Endothelial cell of umbilical vein (primary cell): ENCODE measurements at regions not wholly inside any gene's neighbourhood (a gene's known extent, or its start where the extent isn't known, plus 50 kb on each side); places are given as distances from the start of the nearest gene placed in this dataset.

Source experiments
- BruUV-seq: library from RNA; stranded (reverse); fragments of 400-500 nt; replicated peaks from 2 replicates; lab custom pipeline; 2021; lab: Mats Ljungman, UMichigan
- CTCF ChIA-PET: fragments of 300-600, 350-600 bp; sonication (Branson Sonifier 250); formaldehyde crosslinking; loops from one replicate; lab custom pipeline; 2021; ENCODE audit warnings: antibody characterized with exemption, inconsistent platforms; lab: Charles Lee
- POLR2A ChIA-PET: fragments of 300-600, 350-600 bp; sonication (Branson Sonifier 250); formaldehyde crosslinking; loops from one replicate; lab custom pipeline; 2021; ENCODE audit warnings: antibody characterized with exemption, inconsistent platforms; lab: Charles Lee
- DNase-seq: peaks from one replicate; pipeline ENCODE4 v3.0.0-alpha.2; 2011; ENCODE audit warnings: low read depth, low spot score
- FAIRE-seq: peaks from 2 replicates; lab custom pipeline; 2011; peaks lifted over from hg19 to GRCh38; lab: Jason Lieb, UNC
- H2AFZ ChIP-seq: 2 replicates; pipeline ENCODE4 v1.6.0; 2012; ENCODE audit warnings: low read depth, low read length, control low read depth, inconsistent platforms
- H3K27ac ChIP-seq: 2 replicates; pipeline ENCODE4 v1.5.1; 2011; ENCODE audit warnings: low read depth, mild to moderate bottlenecking, control low read depth, low read length, moderate library complexity; ENCODE audit not compliant: insufficient read depth
- H3K27me3 ChIP-seq, 2 experiments: 2 replicates each; pipeline versions ENCODE4 v1.6.0 to v1.6.1; 2011; ENCODE audit warnings: low read length in 2 of 2, mixed read lengths in 1 of 2; ENCODE audit not compliant: control insufficient read depth in 2 of 2, insufficient read depth in 2 of 2
- H3K36me3 ChIP-seq, 2 experiments: 2 replicates in 1 of 2; 3 replicates in 1 of 2; pipeline ENCODE4 v1.5.1; 2011; ENCODE audit warnings: low read length in 2 of 2, mild to moderate bottlenecking in 1 of 2, moderate library complexity in 1 of 2; ENCODE audit not compliant: control insufficient read depth in 2 of 2, insufficient read depth in 2 of 2; ENCODE audit errors: extremely low read depth in 1 of 2
- H3K4me1 ChIP-seq: 3 replicates; pipeline ENCODE4 v1.5.1; 2011; ENCODE audit warnings: mild to moderate bottlenecking, low read length; ENCODE audit not compliant: control insufficient read depth, insufficient read depth; ENCODE audit errors: extremely low read depth
- H3K4me2 ChIP-seq: 2 replicates; pipeline ENCODE4 v1.6.1; 2011; ENCODE audit warnings: low read length, control low read depth, mixed read lengths; ENCODE audit not compliant: insufficient read depth
- H3K4me3 ChIP-seq, 3 experiments: fragments of 200-600 bp in 1 of 3; sonication (generic), shearing (Covaris generic) in 1 of 3; replicated peaks in 1 of 3; 2 replicates each; pipeline ENCODE4 v1.5.1; 2011 to 2016; ENCODE audit warnings: control low read depth in 3 of 3, low read length in 3 of 3, mild to moderate bottlenecking in 2 of 3, inconsistent platforms in 1 of 3, low read depth in 1 of 3, moderate library complexity in 1 of 3; ENCODE audit not compliant: insufficient read depth in 1 of 3
- H3K79me2 ChIP-seq: 2 replicates; pipeline ENCODE4 v1.6.0; 2012; ENCODE audit warnings: low read length, inconsistent platforms; ENCODE audit not compliant: control insufficient read depth, insufficient read depth
- H3K9ac ChIP-seq: replicated peaks from 2 replicates; pipeline ENCODE3; 2011; ENCODE audit warnings: low read length, control low read depth; ENCODE audit not compliant: insufficient read depth; ENCODE audit errors: extremely low read depth
- H3K9me1 ChIP-seq: replicated peaks from 3 replicates; pipeline ENCODE4 v1.6.0; 2011; ENCODE audit warnings: mild to moderate bottlenecking, low read length; ENCODE audit not compliant: control insufficient read depth, insufficient read depth; ENCODE audit errors: extremely low read depth
- H3K9me3 ChIP-seq: replicated peaks from 2 replicates; pipeline ENCODE4 v1.5.1; 2012; ENCODE audit warnings: low read length, inconsistent platforms; ENCODE audit not compliant: control insufficient read depth, insufficient read depth
- H4K20me1 ChIP-seq: replicated peaks from 2 replicates; pipeline ENCODE3; 2011; ENCODE audit warnings: mild to moderate bottlenecking, low read length; ENCODE audit not compliant: control insufficient read depth, insufficient read depth; ENCODE audit errors: extremely low read depth
- CTCF ChIP-seq, 2 donors: IDR thresholded peaks; 1 replicate in 1 of 2; 2 replicates in 1 of 2; pipeline ENCODE4 v1.5.1; 2011; ENCODE audit warnings: low read length in 2 of 2, mild to moderate bottlenecking in 2 of 2, moderate library complexity in 2 of 2, control low read depth in 1 of 2, inconsistent platforms in 1 of 2, low read depth in 1 of 2; ENCODE audit not compliant: insufficient read depth in 1 of 2; ENCODE audit errors: extremely low read depth in 1 of 2
- EZH2 ChIP-seq: IDR thresholded peaks from 2 replicates; pipeline ENCODE4 v1.6.1; 2012; ENCODE audit warnings: borderline replicate concordance, low read depth, mild to moderate bottlenecking, moderate library complexity, low read length, inconsistent platforms; ENCODE audit not compliant: severe bottlenecking
- GATA2 ChIP-seq: IDR thresholded peaks from 2 replicates; pipeline ENCODE4 v1.7.0; 2011; ENCODE audit warnings: low read depth, mild to moderate bottlenecking, moderate library complexity, mixed read lengths, low read length; ENCODE audit not compliant: insufficient read length, insufficient read depth
- JUN ChIP-seq: IDR thresholded peaks from 2 replicates; pipeline ENCODE4 v1.6.1; 2011; ENCODE audit warnings: borderline replicate concordance, low read depth; ENCODE audit not compliant: insufficient read length, insufficient read depth
- MYC ChIP-seq: IDR thresholded peaks from one replicate; pipeline ENCODE4 v1.6.1; 2011; ENCODE audit warnings: mild to moderate bottlenecking, low read depth, low read length
- dilution Hi-C: fragments of 300-500 bp; cut with MboI; formaldehyde crosslinking; loops from one replicate; pipeline ENCODE4 v1.15.0; 2019; ENCODE audit warnings: low sequenced_read_pairs; ENCODE audit not compliant: extremely low pct_ligation_motif_present
- intact Hi-C: fragments of 100-400 bp; cut with micrococcal nuclease; formaldehyde crosslinking; loops from one replicate; pipeline ENCODE4 v1.10.0; 2022

- ChIA-PET POLR2A (interaction anchor here (1.0 to 1.6 kb wide), 2 partner anchors 10 to 11 kb away, joined by 3 to 12 read pairs; no protein-coding TSS in a partner anchor), CTCF (interaction anchor here (1.5 to 2.2 kb wide), 2 partner anchors 8 to 11 kb away, joined by 5 to 17 read pairs; no protein-coding TSS in a partner anchor)
- Histone ChIP-seq H3K9ac (peak overlapping the region; percentile 52), H3K9me1 (no peaks in the 10 kb centered on the region), H3K4me3 (no peak overlapping the region), H3K36me3 (no peaks in the 10 kb centered on the region), H3K4me2 (peak overlapping the region; percentile 17), H3K79me2 (no peaks in the 10 kb centered on the region), H3K4me1 (peaks cover 47% of the 10 kb centered on the region), H3K27ac (peak overlapping the region; percentile 68), H4K20me1 (no peaks in the 10 kb centered on the region), H3K9me3 (no peaks in the 10 kb centered on the region), H3K27me3 (no peaks in the 10 kb centered on the region), H2AFZ (no peak overlapping the region)
- TSS peak; percentile 43 for BruUV-seq
- DNase-seq, result no peak
- intact Hi-C loops, result loop anchor here (1.0 to 5.0 kb wide), 4 partner anchors 11 to 922 kb away; partner anchors contain the start of gene SULF2
- no peak for FAIRE-seq
- dilution Hi-C loops, result no loop called here
- TF ChIP-seq MYC (no peak), EZH2 (no peak), JUN (no peak), GATA2 (no peak), CTCF (IDR thresholded peaks at IDR 0.05; ENCODE audit: extremely low read depth in 1 of 2, insufficient read depth in 1 of 2, low read depth in 1 of 2, low read length in 2 of 2) (no peak)
These were observed 499.0 kb upstream of the SULF2 start for GRCh38 chr20:48284315-48284714.
